ENCODE measurements at regions not wholly inside any gene's neighbourhood (a gene's known extent, or its start where the extent isn't known, plus 50 kb on each side); places are given as distances from the start of the nearest gene placed in this dataset.
"Not testable (repeated sequence)": the region's sequence is repeated elsewhere in the genome, so short reads cannot be mapped to it uniquely, and the experiment has no call there.

DNA sequence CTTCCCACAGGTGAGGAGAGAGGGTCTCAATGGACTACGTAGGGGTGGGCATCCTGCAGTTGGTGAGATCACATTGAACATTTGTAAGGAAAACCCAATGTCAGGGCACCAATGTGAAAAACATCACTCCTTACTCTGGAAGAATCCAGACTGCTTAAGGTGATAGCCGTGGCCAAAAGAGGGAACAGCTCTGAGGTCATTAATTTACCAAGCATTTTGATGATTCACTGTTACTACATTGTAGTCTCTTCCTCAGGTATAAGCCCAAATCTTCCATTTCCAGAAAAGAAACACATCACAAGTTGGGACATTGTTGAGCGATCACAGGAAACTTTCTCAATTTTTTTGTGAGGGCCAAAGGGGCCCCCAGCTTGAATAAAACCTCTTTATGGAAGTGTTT, 61.1 kb upstream of the SPTLC3 start:
- Histone ChIP-seq H3K36me3 (ENCODE audit: control insufficient read depth, insufficient read depth, low read length) (no peaks in the 10 kb centered on the region), H3K4me1 (no peaks in the 10 kb centered on the region), H2AFZ (no peak overlapping the region), H3K9ac (no peak overlapping the region), H3K27me3 (ENCODE audit: control insufficient read depth, insufficient read depth, low read length) (no peaks in the 10 kb centered on the region), H3K27ac (no peak overlapping the region), H3K79me2 (no peaks in the 10 kb centered on the region), H3K4me3 (ENCODE audit: low read depth, low read length) (no peak overlapping the region), H3K4me2 (ENCODE audit: low read length) (no peak overlapping the region), H3K9me3 (ENCODE audit: control insufficient read depth, low read length) (no peaks in the 10 kb centered on the region)
- TF ChIP-seq, protein P1, sequence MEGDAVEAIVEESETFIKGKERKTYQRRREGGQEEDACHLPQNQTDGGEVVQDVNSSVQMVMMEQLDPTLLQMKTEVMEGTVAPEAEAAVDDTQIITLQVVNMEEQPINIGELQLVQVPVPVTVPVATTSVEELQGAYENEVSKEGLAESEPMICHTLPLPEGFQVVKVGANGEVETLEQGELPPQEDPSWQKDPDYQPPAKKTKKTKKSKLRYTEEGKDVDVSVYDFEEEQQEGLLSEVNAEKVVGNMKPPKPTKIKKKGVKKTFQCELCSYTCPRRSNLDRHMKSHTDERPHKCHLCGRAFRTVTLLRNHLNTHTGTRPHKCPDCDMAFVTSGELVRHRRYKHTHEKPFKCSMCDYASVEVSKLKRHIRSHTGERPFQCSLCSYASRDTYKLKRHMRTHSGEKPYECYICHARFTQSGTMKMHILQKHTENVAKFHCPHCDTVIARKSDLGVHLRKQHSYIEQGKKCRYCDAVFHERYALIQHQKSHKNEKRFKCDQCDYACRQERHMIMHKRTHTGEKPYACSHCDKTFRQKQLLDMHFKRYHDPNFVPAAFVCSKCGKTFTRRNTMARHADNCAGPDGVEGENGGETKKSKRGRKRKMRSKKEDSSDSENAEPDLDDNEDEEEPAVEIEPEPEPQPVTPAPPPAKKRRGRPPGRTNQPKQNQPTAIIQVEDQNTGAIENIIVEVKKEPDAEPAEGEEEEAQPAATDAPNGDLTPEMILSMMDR (IDR thresholded peaks at IDR 0.05): no peak

DNA sequence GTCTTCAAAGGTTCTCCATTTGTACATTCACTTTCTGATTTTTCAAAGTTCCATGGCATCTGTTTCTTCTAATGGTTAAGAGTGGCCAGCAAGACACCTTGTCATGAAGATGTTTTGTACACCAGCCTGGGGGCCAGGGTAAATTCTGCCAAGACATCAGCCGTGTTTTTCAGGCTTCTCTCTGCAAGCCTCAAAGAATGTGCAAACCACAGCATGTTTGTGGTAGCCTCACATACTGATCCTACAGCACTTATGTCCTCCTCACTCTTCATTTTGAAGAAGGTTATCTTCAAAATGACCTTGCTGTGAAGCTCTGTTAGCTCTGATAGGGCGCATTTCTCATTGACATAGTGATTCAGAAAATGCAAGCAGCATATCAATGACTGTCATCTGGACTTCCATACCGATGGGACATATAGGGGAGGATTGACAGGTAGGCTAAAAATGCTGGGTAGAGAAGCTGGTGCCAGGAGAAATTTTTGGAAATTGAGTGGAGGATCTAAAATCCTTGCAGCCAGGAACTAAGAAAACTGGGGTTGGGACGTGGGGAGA, 59.3 kb upstream of the SPTLC3 start:
- no peak overlapping the region for H2AFZ ChIP-seq
- TF ChIP-seq, protein P1 (IDR thresholded peaks at IDR 0.05): no peak
- H3K27ac ChIP-seq: no peak overlapping the region
- H3K4me2 ChIP-seq (ENCODE audit: low read length): no peak overlapping the region
- no peaks in the 10 kb centered on the region for H3K4me1 ChIP-seq
- H3K9ac ChIP-seq: no peak overlapping the region
- no peaks in the 10 kb centered on the region for H3K79me2 ChIP-seq
- no peaks in the 10 kb centered on the region for H3K36me3 ChIP-seq (ENCODE audit: control insufficient read depth, insufficient read depth, low read length)
- no peak overlapping the region for H3K4me3 ChIP-seq (ENCODE audit: low read depth, low read length)
- no peaks in the 10 kb centered on the region for H3K27me3 ChIP-seq (ENCODE audit: control insufficient read depth, insufficient read depth, low read length)
- H3K9me3 ChIP-seq (ENCODE audit: control insufficient read depth, low read length): no peaks in the 10 kb centered on the region

DNA sequence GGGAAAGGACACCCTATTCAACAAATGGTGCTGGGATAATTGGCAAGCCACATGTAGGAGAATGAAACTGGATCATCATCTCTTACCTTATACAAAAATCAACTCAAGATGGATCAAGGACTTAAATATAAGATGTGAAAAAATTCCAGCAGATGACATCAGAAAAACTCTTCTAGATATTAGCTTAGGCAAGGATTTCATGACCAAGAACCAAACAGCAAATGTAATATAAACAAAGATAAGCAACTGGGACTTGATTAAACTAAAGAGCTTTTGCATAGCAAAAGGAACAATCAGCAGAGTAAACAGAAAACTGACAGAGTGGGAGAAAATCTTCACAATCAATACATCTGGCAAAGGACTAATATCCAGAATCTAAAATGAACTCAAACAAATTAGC, 54.5 kb upstream of the SPTLC3 start:
- H3K27me3 ChIP-seq (ENCODE audit: control insufficient read depth, insufficient read depth, low read length); H3K27ac ChIP-seq; H3K4me2 ChIP-seq (ENCODE audit: low read length); H3K36me3 ChIP-seq (ENCODE audit: control insufficient read depth, insufficient read depth, low read length); H3K4me1 ChIP-seq; H3K79me2 ChIP-seq; H3K9ac ChIP-seq; H3K4me3 ChIP-seq (ENCODE audit: low read depth, low read length); H3K9me3 ChIP-seq (ENCODE audit: control insufficient read depth, low read length); H2AFZ ChIP-seq: not testable (repeated sequence)

DNA sequence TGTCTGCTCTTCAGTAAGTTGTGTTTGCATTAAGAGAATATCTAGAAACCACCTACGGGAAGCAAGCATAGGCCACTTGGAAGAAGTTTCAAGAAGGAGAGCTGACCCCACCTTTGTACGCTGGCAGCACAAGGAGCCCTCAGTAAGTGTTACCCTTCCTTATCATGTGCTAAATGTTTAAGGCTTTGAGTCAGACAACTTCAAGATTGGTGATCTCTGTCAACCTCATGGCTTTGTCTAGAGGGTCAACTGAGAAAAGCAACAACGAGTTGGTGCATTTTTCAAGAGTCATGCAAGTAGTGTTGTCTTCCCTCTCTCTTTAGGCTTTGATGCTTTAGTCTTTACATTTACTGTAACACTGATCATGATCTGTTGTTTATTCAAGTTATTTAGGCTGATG, 53.2 kb upstream of the SPTLC3 start:
- H2AFZ ChIP-seq: no peak overlapping the region
- TF ChIP-seq, protein P1 (IDR thresholded peaks at IDR 0.05): no peak

DNA sequence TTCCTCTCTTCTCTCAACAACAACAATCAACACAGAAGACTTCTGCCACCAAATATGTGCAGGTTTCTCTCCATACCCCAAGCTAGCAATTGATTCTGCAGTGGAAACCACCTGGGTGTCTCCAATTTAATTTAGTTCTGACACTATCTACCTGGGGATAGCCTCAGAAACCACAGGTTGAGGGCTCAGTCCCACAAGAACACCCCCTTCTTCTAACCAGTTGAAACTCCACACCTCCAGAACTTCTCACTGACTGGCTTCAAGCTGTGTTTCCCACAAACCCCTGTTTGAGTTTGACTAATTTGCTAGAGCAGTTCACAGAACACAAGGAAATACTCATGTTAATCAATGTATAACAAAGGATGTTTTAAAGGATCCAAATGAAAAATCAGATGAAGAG, 52.5 kb upstream of the SPTLC3 start:
- Histone ChIP-seq H3K27me3 (ENCODE audit: control insufficient read depth, insufficient read depth, low read length) (no peaks in the 10 kb centered on the region), H3K4me2 (ENCODE audit: low read length) (no peak overlapping the region), H3K4me1 (no peaks in the 10 kb centered on the region), H3K36me3 (ENCODE audit: control insufficient read depth, insufficient read depth, low read length) (no peaks in the 10 kb centered on the region), H3K9ac (no peak overlapping the region), H3K79me2 (no peaks in the 10 kb centered on the region), H2AFZ (no peak overlapping the region), H3K27ac (no peak overlapping the region), H3K9me3 (ENCODE audit: control insufficient read depth, low read length) (no peaks in the 10 kb centered on the region), H3K4me3 (ENCODE audit: low read depth, low read length) (no peak overlapping the region)
- TF ChIP-seq, protein P1 (IDR thresholded peaks at IDR 0.05): no peak

More for the DNA sequence above, 53.2 kb upstream of the SPTLC3 start:
- H3K79me2 ChIP-seq: no peaks in the 10 kb centered on the region
- no peak overlapping the region for H3K4me2 ChIP-seq (ENCODE audit: low read length)
- no peak overlapping the region for H3K4me3 ChIP-seq (ENCODE audit: low read depth, low read length)
- H3K27ac ChIP-seq: no peak overlapping the region
- H3K36me3 ChIP-seq (ENCODE audit: control insufficient read depth, insufficient read depth, low read length): no peaks in the 10 kb centered on the region
- H3K4me1 ChIP-seq: no peaks in the 10 kb centered on the region
- H3K9me3 ChIP-seq (ENCODE audit: control insufficient read depth, low read length): no peaks in the 10 kb centered on the region
- no peak overlapping the region for H3K9ac ChIP-seq
- no peaks in the 10 kb centered on the region for H3K27me3 ChIP-seq (ENCODE audit: control insufficient read depth, insufficient read depth, low read length)
